ENCODE measurements at regions not wholly inside any gene's neighbourhood (a gene's known extent, or its start where the extent isn't known, plus 50 kb on each side); places are given as distances from the start of the nearest gene placed in this dataset.

DNA sequence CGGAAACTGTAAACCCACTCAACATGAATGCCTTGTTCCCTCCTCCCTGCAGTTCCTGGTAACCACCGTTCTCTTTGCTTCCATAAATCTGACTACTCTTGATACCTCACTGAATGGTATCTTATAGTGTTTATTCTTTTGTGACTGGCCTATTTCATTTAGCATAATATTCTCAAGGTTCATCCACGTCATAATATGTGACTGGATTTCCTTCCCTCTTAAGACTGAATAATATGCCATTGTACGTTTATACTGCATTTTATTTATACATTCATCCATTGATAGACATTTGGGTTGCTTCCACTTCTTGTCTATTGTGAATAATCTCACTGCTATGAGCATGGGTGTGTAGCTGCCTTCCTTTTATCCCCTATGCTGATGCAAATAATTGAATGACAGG is 253.3 kb upstream of the SMARCA2 start:
- Histone ChIP-seq H3K9ac (ENCODE audit: low read length) (no peak overlapping the region), H3K27ac (ENCODE audit: low read length) (no peak overlapping the region), H3K36me3 (ENCODE audit: low read depth, low read length) (no peaks in the 10 kb centered on the region), H3K9me3 (ENCODE audit: low read length) (no peaks in the 10 kb centered on the region), H4K20me1 (ENCODE audit: low read length) (no peaks in the 10 kb centered on the region), H3F3A (ENCODE audit: low read length, unreplicated experiment) (no peaks in the 10 kb centered on the region), H3K4me2 (ENCODE audit: low read length) (no peak overlapping the region), H3K4me3 (ENCODE audit: low read length) (no peak overlapping the region), H3K4me1 (ENCODE audit: insufficient read depth, low read length) (no peaks in the 10 kb centered on the region), H3K9me2 (replicated peaks; ENCODE audit: low read length) (no peaks in the 10 kb centered on the region), H2AFZ (ENCODE audit: low read length) (no peak overlapping the region), H3K79me2 (ENCODE audit: low read length) (no peaks in the 10 kb centered on the region), H3K27me3 (ENCODE audit: low read length) (no peaks in the 10 kb centered on the region)
- ChIA-PET POLR2A (ENCODE audit: unreplicated experiment) (no interaction called here), CTCF (no interaction called here)
- no peak for ATAC-seq
- no peak for DNase-seq
- TF ChIP-seq, protein P1, sequence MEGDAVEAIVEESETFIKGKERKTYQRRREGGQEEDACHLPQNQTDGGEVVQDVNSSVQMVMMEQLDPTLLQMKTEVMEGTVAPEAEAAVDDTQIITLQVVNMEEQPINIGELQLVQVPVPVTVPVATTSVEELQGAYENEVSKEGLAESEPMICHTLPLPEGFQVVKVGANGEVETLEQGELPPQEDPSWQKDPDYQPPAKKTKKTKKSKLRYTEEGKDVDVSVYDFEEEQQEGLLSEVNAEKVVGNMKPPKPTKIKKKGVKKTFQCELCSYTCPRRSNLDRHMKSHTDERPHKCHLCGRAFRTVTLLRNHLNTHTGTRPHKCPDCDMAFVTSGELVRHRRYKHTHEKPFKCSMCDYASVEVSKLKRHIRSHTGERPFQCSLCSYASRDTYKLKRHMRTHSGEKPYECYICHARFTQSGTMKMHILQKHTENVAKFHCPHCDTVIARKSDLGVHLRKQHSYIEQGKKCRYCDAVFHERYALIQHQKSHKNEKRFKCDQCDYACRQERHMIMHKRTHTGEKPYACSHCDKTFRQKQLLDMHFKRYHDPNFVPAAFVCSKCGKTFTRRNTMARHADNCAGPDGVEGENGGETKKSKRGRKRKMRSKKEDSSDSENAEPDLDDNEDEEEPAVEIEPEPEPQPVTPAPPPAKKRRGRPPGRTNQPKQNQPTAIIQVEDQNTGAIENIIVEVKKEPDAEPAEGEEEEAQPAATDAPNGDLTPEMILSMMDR (conservative IDR thresholded peaks at IDR 0.05; ENCODE audit: low read depth, low read length), result no peak
- TF ChIP-seq EZH2phosphoT487 (IDR thresholded peaks at IDR 0.05; ENCODE audit: borderline replicate concordance, low read length) (no peak), EZH2 (IDR thresholded peaks at IDR 0.05; ENCODE audit: low read length, unreplicated experiment) (no peak)
- intact Hi-C loops (cut with micrococcal nuclease), result no loop called here
- BruUV-seq (replicated peaks), result no TSS peak

DNA sequence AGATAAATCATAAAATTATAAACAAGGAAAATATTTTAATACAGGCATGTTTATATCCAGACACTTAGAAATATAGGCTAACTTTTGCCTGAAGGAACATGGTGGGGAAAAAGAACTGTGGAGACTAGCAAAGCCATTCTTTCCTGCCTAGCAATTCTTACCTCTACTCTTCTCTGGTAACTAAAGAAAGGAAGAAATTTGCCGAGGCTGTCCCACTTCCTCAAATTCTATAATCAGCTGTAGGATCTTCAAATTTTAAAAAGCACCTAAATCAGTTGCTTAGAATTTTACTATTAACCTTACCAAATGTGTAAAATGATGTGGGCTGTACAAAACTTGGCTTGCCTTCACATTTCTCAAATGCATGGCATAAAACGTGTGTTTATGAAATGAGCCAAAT is 249.1 kb upstream of the SMARCA2 start:
- Histone ChIP-seq H3K4me2 (ENCODE audit: low read length) (no peak overlapping the region), H3K27ac (ENCODE audit: low read length) (no peak overlapping the region), H3K4me3 (ENCODE audit: low read length) (no peak overlapping the region), H3K27me3 (ENCODE audit: low read length) (no peaks in the 10 kb centered on the region), H3K4me1 (ENCODE audit: insufficient read depth, low read length) (no peaks in the 10 kb centered on the region), H3F3A (ENCODE audit: low read length, unreplicated experiment) (no peaks in the 10 kb centered on the region), H4K20me1 (ENCODE audit: low read length) (no peaks in the 10 kb centered on the region), H3K79me2 (ENCODE audit: low read length) (no peaks in the 10 kb centered on the region), H3K9ac (ENCODE audit: low read length) (no peak overlapping the region), H3K36me3 (ENCODE audit: low read depth, low read length) (no peaks in the 10 kb centered on the region), H3K9me2 (replicated peaks; ENCODE audit: low read length) (no peaks in the 10 kb centered on the region), H3K9me3 (ENCODE audit: low read length) (no peaks in the 10 kb centered on the region), H2AFZ (ENCODE audit: low read length) (no peak overlapping the region)
- intact Hi-C loops (cut with micrococcal nuclease), result no loop called here
- no TSS peak for BruUV-seq (replicated peaks)
- TF ChIP-seq, protein P1 (conservative IDR thresholded peaks at IDR 0.05; ENCODE audit: low read depth, low read length), result no peak
- no peak for TF ChIP-seq EZH2phosphoT487 (IDR thresholded peaks at IDR 0.05; ENCODE audit: borderline replicate concordance, low read length)
- no peak for TF ChIP-seq EZH2 (IDR thresholded peaks at IDR 0.05; ENCODE audit: low read length, unreplicated experiment)
- ChIA-PET POLR2A (ENCODE audit: unreplicated experiment) (no interaction called here), CTCF (no interaction called here)
- ATAC-seq (no peak), DNase-seq (no peak)

DNA sequence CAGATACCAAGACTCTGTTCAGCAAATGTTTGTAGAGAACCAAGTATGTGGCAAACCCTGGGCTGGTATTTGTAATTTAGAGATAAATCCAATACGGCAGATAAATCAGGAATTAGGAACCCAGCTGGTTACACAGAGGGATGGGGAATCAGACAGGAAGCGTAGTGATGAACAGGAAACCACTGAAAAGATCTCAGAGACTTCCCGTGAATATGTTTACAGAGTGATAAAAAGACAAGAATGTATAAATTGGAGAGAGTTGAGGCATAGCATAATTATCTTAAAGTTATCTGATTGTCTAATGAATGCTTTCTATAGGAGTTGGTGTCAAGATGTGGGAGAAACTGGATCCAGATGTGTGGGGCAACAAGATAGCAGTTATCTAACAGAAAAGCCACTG is 246.6 kb upstream of the SMARCA2 start:
- Histone ChIP-seq H3K9ac (ENCODE audit: low read length) (no peak overlapping the region), H3K27me3 (ENCODE audit: low read length) (no peaks in the 10 kb centered on the region), H3K27ac (ENCODE audit: low read length) (no peak overlapping the region), H3K9me3 (ENCODE audit: low read length) (no peaks in the 10 kb centered on the region), H3K4me1 (ENCODE audit: insufficient read depth, low read length) (no peaks in the 10 kb centered on the region), H3K4me2 (ENCODE audit: low read length) (no peak overlapping the region), H4K20me1 (ENCODE audit: low read length) (no peaks in the 10 kb centered on the region), H3K36me3 (ENCODE audit: low read depth, low read length) (no peaks in the 10 kb centered on the region), H3K9me2 (replicated peaks; ENCODE audit: low read length) (no peaks in the 10 kb centered on the region), H3K4me3 (ENCODE audit: low read length) (no peak overlapping the region), H3F3A (ENCODE audit: low read length, unreplicated experiment) (no peaks in the 10 kb centered on the region), H2AFZ (ENCODE audit: low read length) (no peak overlapping the region), H3K79me2 (ENCODE audit: low read length) (no peaks in the 10 kb centered on the region)
- no TSS peak for BruUV-seq (replicated peaks)
- ATAC-seq, result no peak
- intact Hi-C loops (cut with micrococcal nuclease), result no loop called here
- ChIA-PET POLR2A (ENCODE audit: unreplicated experiment) (no interaction called here), CTCF (no interaction called here)
- TF ChIP-seq, protein P1 (conservative IDR thresholded peaks at IDR 0.05; ENCODE audit: low read depth, low read length), result no peak
- TF ChIP-seq EZH2 (IDR thresholded peaks at IDR 0.05; ENCODE audit: low read length, unreplicated experiment) (no peak), EZH2phosphoT487 (IDR thresholded peaks at IDR 0.05; ENCODE audit: borderline replicate concordance, low read length) (no peak)
- DNase-seq, result no peak
